T47D (cell line): ENCODE measurements at regions not wholly inside any gene's neighbourhood (a gene's known extent, or its start where the extent isn't known, plus 50 kb on each side); places are given as distances from the start of the nearest gene placed in this dataset.

ENCODE experiments used
- DNase-seq, 2 experiments: peaks; one replicate each; pipeline versions ENCODE4 v3.0.0 to v3.0.0-alpha.2; 2011 to 2012; ENCODE audit warnings: low read depth in 1 of 2, low spot score in 1 of 2
- JUND ChIP-seq: IDR thresholded peaks from 2 replicates; pipeline ENCODE4 v1.6.1; 2012; ENCODE audit warnings: low read depth
- in situ Hi-C: cut with HindIII; loops from 2 replicates; pipeline ENCODE4 v1.10.0; 2016; ENCODE audit warnings: low sequenced_read_pairs, low pct_unique_long_range_greater_than_20kb

DNA sequence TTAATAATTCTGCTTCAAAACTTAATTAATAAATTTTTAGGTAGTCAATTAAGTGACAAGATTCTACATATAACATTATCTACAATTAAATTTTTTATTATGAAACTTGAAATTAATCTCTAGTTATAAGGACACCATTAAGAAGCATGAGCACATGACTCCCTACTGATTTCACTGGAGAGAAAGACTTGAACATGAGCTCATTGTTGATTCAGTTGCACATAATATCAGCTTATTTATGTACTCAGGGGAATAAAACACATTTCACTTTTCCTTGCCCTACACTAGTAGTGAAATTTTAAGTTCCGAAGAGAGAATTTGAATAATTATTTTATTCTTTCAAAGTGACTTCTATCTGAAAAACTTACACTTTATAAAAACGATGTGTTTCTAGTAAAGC is 370.2 kb upstream of the EPHA7 start:
- DNase-seq, result no peak
- TF ChIP-seq JUND, result no peak
- in situ Hi-C loops, result no loop called here

DNA sequence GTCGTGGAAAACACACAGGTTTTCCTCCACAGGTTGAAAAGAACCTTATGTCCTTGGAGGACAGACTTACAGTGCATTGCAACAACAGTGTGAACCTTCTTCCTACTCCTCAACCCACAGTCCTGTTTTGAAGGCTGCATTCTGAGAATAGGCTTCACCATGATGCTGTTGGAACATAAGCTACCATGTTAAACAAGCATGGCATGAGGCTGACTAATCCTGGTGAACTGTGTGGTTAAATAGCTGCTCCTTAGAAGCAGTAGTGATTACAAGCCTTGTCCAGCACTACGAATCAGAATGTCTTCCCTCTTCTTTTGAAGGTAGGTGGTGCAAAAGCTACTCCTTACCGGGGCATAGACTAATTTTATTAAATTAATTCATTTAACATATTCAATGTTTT is 368.5 kb upstream of the EPHA7 start:
- in situ Hi-C loops, result no loop called here
- DNase-seq, result no peak
- TF ChIP-seq JUND, result no peak

DNA sequence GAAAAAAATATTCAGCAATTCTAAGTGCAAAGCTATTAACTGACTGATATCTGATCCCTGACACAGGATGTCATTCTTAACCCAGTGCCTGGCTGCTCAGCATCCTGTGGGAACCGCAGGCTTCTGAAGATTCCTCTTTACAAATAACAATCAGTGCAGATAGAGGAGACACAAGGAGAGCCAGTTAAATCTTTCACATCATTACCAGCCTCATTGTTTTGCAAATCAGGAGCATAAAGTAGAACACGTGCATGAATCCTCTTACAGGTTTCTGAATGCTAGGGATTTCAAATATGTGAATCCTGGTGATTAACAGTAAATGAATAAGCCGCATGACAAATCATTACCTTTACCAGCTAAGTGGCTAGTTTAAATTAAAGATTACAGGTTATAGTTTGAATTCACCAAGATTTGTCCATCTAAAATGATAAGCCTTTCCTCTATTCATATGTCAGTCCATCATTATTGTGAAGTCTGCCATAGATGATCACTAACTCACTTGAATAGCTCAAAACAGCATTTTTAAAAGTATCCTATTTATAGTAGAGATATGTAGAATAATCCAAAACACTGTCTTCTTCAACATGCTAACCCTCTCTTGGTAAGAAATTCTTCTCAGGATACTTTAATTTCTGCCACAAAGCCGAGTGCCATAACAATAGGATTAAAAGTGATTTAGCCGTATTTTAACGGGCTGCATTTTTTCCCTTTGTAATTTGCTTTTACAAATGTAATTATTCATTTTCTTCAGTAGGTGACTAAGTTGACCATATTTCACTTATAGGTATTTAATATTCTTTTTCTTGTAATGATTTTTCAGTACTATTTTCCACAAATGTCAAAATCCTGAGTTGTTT is 367.3 kb upstream of the EPHA7 start:
- in situ Hi-C loops, result no loop called here
- no peak for DNase-seq
- TF ChIP-seq JUND, result no peak

DNA sequence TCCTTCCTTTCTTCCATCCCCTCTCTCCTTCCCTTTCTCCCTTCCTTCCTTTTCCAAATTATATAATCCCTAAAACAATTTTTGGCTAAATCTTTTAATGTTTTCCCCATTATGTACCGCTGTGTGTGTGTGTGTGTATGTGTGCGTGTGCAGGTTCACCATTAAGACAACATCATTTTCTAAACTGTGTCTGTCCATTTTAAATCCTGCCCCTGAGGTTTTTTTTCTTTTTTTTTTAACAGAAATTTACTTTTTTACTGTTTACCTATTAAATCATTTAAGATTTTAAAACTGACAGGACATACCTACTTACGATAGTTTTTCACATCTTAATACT is 366.3 kb upstream of the EPHA7 start:
- TF ChIP-seq JUND, result no peak
- DNase-seq, result no peak
- in situ Hi-C loops, result no loop called here

- no peak for TF ChIP-seq JUND
- in situ Hi-C loops, result no loop called here
- peak in 1 of 2 experiments; percentile 4 for DNase-seq
Measured at GRCh38 chr6:93784794-93785693, 365.7 kb upstream of the EPHA7 start.

GRCh38 chr6:93779086-93779841 is 359.9 kb upstream of the EPHA7 start:
- peak in 1 of 2 experiments; percentile 15 for DNase-seq
- no peak for TF ChIP-seq JUND
- in situ Hi-C loops, result no loop called here

DNA sequence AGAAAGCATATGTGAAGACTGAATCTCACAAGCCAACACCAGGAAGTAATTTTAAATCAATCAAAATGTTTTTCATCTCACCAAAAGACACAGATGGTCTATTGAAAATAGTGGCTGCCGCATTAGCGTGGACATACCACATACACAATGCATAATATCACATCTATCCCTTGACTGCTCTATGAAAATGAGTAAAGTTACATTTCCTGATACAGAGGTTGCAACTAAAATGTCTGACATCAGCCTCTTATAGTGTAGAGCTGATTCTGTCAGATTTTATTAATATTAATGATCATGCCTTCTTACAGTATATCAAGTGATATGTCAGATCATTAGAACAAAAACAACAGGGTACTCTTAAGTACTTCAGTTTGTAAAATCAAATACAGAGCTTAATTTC is 339.8 kb upstream of the EPHA7 start:
- no peak for TF ChIP-seq JUND
- DNase-seq, result no peak
- in situ Hi-C loops, result no loop called here

DNA sequence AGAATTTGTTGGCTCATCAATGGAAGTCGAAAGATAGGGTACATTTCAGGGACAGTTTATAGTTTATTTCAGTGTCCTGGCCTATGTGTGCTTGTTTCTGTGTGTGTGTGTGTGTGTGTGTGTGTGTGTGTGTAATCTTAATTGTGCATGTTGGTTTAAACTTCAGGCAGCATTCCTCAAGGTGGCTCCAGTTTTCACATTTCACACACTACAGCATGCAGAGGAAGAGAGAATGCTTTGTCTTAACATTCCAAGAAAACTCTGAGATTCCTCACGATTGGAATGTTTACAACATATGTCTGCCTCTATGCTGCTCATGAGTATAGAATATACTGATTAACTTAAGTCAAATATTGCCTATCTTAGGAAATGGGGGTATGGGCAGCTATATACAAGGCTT is 332.6 kb upstream of the EPHA7 start:
- no peak for TF ChIP-seq JUND
- in situ Hi-C loops, result no loop called here
- DNase-seq, result peak in 1 of 2 experiments; percentile 12

GRCh38 chr6:93749930-93750329 is 330.6 kb upstream of the EPHA7 start:
- no peak for TF ChIP-seq JUND
- in situ Hi-C loops, result no loop called here

GRCh38 chr6:93749191-93749590 is 329.8 kb upstream of the EPHA7 start:
- DNase-seq, result no peak
- no peak for TF ChIP-seq JUND
- in situ Hi-C loops, result no loop called here

More at GRCh38 chr6:93749930-93750329, 330.6 kb upstream of the EPHA7 start:
- DNase-seq, result no peak

DNA sequence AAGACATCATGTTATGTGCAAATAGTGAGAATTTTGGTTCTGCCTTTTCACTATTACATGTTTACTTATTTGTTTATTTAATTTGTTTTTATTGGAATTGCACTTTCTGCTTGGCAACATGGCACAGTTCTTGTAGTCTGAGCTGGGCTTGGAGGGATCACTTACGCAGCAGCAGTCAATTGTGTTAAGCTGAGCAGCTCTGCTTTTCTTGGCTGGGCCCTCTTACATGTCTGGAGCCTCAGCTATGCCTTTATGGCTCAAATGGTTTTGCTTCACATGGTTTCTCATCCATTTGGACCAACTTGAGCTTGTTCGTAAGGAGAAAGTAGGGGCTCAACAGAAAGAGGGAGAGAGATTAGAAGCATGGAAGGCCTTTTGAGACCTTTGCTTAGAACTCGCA is 327.5 kb upstream of the EPHA7 start:
- in situ Hi-C loops, result no loop called here
- TF ChIP-seq JUND, result no peak
- no peak for DNase-seq

- in situ Hi-C loops, result no loop called here
- DNase-seq, result no peak
- TF ChIP-seq JUND, result no peak
Measured at GRCh38 chr6:93745306-93745705, 325.9 kb upstream of the EPHA7 start.

GRCh38 chr6:93735099-93735498 is 315.7 kb upstream of the EPHA7 start:
- no peak for TF ChIP-seq JUND
- no peak for DNase-seq
- in situ Hi-C loops, result no loop called here
